ENCODE measurements at regions not wholly inside any gene's neighbourhood (a gene's known extent, or its start where the extent isn't known, plus 50 kb on each side); places are given as distances from the start of the nearest gene placed in this dataset.

- no peak for DNase-seq
Observed at GRCh38 chr11:70918242-70918641, 334.1 kb downstream of the SHANK2 start.

- no peak for DNase-seq
Observed at GRCh38 chr11:70921804-70922203, 330.6 kb downstream of the SHANK2 start.

DNA sequence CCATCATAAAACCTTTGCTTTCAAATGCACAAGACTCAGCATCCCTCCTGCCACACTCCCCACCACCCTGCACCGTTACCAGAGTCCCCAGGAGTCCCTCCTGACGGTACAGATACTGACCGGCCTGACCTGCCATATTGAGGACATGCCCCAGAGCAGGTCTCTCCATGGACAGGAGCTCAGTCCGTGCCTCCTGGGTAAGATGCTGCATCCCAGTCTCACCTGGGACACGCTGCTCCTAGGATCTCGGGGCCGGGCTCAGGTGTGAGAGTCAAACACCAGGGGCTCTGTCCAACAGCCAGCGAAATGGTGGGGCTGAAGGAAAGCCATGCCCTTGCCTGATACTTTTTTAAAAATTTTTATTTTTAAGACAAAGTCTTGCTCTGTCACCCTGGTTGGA, 328.3 kb downstream of the SHANK2 start:
- no peak for DNase-seq

- no peak for DNase-seq
Observed at GRCh38 chr11:70925238-70925637, 327.1 kb downstream of the SHANK2 start.

DNA sequence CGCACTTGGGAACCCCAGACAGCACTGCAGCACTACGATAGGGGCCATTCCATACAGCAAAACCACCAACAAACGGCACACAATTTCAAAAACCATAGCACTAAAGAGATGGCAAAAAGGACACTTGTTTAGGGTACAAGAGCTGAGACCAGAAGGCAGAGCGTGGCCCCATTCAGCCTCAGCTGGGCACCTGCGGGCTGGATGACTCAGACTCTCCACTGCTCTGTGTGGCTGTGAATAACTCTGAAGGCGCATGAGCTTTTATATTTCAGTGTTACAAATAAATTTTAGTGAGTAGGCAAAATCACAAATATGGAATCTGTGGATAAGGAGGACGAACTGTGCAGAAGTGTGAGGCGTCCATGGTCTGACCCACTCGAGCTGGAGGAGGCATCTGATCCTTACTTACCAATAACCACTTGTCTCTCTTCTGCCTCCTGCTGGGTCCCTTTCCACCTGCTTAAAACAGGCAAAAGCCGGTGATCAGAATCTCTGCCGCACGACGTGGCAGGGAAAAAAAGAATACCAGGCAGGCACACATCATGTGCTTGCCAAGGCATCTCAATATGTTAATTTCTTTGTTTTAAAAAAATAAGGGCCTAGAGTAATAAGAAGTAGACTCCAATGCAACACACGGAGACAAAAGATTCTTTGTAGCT, 325.7 kb downstream of the SHANK2 start:
- no peak for DNase-seq

DNA sequence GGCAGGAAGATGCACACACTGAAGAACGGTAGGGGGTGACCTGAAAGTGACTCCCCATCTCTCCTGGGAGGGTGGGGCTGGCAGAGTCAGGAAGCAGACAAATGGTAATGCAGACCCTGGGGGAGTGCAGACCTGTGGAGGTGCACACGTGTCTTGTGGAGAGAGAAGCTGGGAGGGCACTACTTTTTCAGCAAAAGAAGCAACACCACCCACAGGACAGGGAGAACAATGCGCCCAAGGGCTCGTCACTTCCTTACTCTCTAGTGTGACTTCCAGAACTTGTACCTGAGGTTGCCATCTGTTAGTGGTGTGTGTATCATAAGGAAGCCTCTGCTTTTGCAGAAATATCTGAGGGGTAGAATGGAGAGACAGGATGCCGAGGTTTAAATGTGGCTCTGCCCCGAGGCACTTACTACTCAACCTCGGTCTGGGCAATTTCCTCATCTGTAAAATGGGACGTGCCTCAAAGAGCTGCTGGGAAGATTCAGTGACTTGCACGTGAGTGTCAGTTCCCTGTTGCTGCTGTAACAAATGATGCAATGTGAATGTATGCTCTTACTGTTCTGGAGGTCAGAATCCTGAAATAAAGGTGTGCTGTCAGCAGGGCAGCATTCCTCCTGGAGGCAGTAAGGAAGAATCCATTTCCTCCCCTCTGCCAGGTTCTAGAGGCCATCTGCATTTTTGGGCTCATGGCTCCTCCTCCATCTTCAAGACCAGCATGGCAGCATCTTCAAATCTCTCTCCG, 323.4 kb downstream of the SHANK2 start:
- DNase-seq, result peak in 1 of 2 experiments; percentile 36

DNA sequence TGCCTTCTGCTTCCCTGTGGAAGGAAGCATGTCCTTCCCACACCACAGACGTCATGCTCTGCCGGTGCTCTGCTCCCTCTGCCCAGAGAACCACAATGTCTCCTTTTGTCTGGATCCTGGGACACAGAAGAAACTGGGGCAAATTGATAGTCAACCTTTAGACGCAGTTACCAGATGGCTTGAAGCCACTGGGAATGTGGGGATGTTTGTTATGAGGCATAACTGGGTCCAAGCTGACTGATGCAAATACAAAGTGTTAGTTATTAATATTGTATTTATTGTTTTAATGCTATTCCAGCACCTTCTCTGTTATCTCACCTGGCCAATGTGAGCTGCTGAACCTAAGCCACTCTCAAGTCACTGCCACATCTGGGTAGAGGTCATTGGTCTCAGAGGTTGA, 322.2 kb downstream of the SHANK2 start:
- no peak for DNase-seq

GRCh38 chr11:70931430-70931829, 320.9 kb downstream of the SHANK2 start:
- DNase-seq, result no peak

DNA sequence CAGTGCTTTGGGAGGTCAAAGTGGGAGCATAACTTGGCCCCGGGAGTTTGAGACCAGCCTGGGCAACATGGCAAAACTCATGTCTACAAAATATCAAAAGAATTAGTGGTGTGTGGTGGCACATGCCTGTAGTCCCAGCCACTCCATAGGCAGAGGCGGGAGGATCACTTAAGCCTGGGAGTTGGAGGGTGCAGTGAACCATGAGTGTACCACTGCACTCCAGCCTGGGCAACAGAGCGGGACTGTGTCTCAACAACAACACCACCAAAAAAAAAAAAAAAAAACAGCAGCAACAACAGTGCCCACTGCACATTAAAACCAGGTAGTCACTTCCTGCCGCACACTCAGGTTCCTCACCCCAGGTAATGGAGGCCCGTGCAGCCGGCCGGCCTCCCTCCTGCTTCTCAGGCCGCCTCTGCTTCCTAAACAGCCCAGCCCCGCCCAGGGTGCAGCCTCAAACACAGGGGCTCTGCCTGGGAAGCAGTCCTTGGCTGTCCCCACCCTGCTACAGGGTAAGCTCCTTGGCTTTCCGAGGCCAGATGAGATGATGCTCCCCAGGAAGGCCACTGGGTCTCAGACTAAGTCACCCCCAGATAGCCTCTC, 318.3 kb downstream of the SHANK2 start:
- no peak for DNase-seq

- no peak for DNase-seq
Observed at GRCh38 chr11:70935006-70935768, 317.2 kb downstream of the SHANK2 start.

GRCh38 chr11:70942593-70942992, 309.8 kb downstream of the SHANK2 start:
- peak in 1 of 2 experiments; percentile 2 for DNase-seq

GRCh38 chr11:70944141-70944540, 308.2 kb downstream of the SHANK2 start:
- DNase-seq, result no peak

GRCh38 chr11:70944636-70945035, 307.7 kb downstream of the SHANK2 start:
- no peak for DNase-seq

DNA sequence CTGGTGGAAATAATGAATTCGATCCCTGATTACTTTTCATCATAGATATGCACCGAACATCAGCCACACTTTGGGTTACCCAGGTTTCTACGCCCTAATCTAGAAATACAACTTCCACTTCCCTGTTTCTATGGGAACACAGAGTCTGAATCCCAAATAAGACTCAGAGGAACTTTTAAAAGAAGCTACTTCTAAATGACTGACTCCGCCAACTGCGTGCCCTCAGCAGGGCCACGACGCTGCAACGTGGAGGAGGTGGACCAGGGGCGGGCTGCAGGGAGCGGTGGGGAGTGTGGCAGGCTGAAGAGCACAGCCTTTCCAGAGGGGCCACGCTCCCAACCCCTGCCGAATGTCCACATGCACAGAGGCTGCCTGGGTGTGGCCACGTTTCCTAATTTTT, 304.0 kb downstream of the SHANK2 start:
- no peak for DNase-seq

- DNase-seq, result peak in 1 of 2 experiments; percentile 29
Observed at GRCh38 chr11:70948855-70949531, 303.4 kb downstream of the SHANK2 start.

- DNase-seq, result no peak
Observed at GRCh38 chr11:70951139-70951804, 301.1 kb downstream of the SHANK2 start.

DNA sequence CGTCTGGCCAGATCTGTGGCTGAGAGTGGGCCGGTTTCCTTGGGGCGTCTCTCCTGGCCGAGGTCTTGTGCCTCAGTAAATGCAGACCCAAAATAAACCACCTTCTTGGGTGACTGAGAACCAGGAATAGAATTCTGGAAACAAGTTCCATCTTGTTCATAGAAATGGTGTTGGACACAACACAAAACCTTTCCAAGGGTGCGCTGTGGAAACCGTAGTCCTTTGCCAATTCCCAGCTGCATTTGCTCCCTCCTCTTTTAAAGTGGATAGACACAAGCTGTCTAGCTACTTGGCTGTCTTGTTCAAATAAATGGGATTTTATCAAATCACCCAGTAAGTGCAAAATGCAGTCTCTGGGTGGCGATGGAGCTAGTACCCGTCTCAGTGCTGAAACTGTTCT, 300.2 kb downstream of the SHANK2 start:
- DNase-seq, result no peak

DNA sequence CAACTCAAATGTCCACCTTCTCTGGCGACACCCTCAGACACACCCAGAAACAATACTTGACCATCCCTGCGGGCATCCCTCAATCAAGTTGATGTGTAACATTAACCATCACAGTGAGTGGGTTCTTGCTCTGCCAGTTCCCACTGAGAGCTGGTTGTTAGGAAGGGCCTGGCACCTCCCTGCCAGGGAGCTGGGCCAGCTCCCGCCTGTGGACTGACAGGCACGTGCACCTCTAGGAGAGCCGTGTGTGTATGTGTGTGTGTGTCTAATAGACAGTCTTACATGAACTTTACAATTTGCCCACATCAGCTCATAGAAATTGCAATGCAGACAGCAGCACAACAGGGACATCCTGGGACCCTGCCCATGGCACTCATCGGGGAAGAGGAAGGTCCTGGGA, 298.7 kb downstream of the SHANK2 start:
- DNase-seq, result no peak

DNA sequence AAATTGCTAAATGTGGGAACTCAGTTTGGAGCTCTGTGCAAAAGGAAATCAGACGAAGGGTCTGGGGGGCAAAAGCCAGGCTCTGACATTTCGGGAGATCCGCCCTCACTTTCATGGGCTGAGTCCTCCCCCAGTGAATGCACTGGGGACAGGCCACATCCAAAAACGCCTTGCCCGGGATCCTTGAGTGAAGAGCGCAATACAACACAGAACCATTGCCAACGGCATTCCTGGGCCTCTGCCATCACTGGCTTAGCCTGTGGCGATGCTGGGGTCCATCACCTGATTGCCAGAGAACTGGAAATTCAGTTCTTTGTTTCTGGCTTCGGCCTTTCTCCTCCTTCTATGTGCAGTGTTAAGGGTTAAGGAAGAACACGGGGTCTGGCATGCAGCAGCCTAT, 297.9 kb downstream of the SHANK2 start:
- DNase-seq, result no peak

All from NCI-H524 (cell line).